ENCODE measurements at regions not wholly inside any gene's neighbourhood (a gene's known extent, or its start where the extent isn't known, plus 50 kb on each side); places are given as distances from the start of the nearest gene placed in this dataset.

- TF ChIP-seq ZSCAN31 (CRISPR knock-in tag; IDR thresholded peaks at IDR 0.05; ENCODE audit: low read depth) (no peak), GTF2F1 (IDR thresholded peaks at IDR 0.05; ENCODE audit: low read length) (no peak), SMAD9 (CRISPR knock-in tag; IDR thresholded peaks at IDR 0.05) (no peak), ZFP36 (IDR thresholded peaks at IDR 0.05; ENCODE audit: borderline replicate concordance, low read depth, low read length, partially characterized antibody) (no peak), NFE2L2 (IDR thresholded peaks at IDR 0.05; ENCODE audit: low read length) (0 out of 2 replicates have a peak, but pooled peaks have one; percentile 10), FOXM1 (CRISPR knock-in tag; IDR thresholded peaks at IDR 0.05) (no peak), SNAPC2 (CRISPR knock-in tag; IDR thresholded peaks at IDR 0.05) (no peak), ZNF142 (CRISPR knock-in tag; IDR thresholded peaks at IDR 0.05) (no peak), ARID3A (IDR thresholded peaks at IDR 0.05; ENCODE audit: low read depth, low read length) (peak; percentile 99), ZNF3 (CRISPR knock-in tag; IDR thresholded peaks at IDR 0.05) (no peak; the same call in 1 of the 2 replicates), ZNF460 (CRISPR knock-in tag; IDR thresholded peaks at IDR 0.05; ENCODE audit: borderline replicate concordance) (no peak), NR2F1 (CRISPR knock-in tag; IDR thresholded peaks at IDR 0.05) (peak; percentile 91 to 94), POGK (CRISPR knock-in tag; conservative IDR thresholded peaks at IDR 0.05) (no peak), CHD2 (IDR thresholded peaks at IDR 0.05; ENCODE audit: low read depth, low read length) (peak; percentile 36; the same call in 1 of the 2 replicates), GTF3A (CRISPR knock-in tag; conservative IDR thresholded peaks at IDR 0.05) (no peak), ZNF281 (CRISPR knock-in tag; IDR thresholded peaks at IDR 0.05; ENCODE audit: borderline replicate concordance) (peak; percentile 99), ARNT2 (CRISPR knock-in tag; IDR thresholded peaks at IDR 0.05; ENCODE audit: low read depth) (no peak; the same call in 1 of the 2 replicates)
Observed at GRCh38 chr3:177824190-177824786, 627.0 kb upstream of the TBL1XR1 start (continued).
